Body of pancreas (tissue), 4 donors: ENCODE measurements at regions not wholly inside any gene's neighbourhood (a gene's known extent, or its start where the extent isn't known, plus 50 kb on each side); places are given as distances from the start of the nearest gene placed in this dataset.

Experiments
- ATAC-seq: fragments of 150-250 bp; one replicate; pipeline ENCODE4 v1.9.1; 2016
- DNase-seq, 4 donors: peaks; one replicate each; pipeline ENCODE4 v3.0.0-alpha.2; 2019
- H3K27ac ChIP-seq, 4 donors: fragments of 200-600 bp; sonication (generic); 1 replicate in 3 of 4; 2 replicates in 1 of 4; pipeline versions ENCODE4 v1.5.1 to v1.6.1; 2016 to 2019; ENCODE audit warnings: mild to moderate bottlenecking in 1 of 4, mixed read lengths in 1 of 4, moderate library complexity in 1 of 4
- H3K27me3 ChIP-seq, 2 donors: fragments of 200-600 bp; sonication (generic); one replicate each; pipeline ENCODE4 v1.6.0; 2016; ENCODE audit warnings: mild to moderate bottlenecking in 1 of 2
- H3K36me3 ChIP-seq, 2 donors: fragments of 200-600 bp; sonication (generic); replicated peaks in 1 of 2; 2 replicates each; pipeline ENCODE4 v1.5.1; 2016; ENCODE audit warnings: low read depth in 2 of 2; ENCODE audit not compliant: insufficient read depth in 1 of 2
- H3K4me1 ChIP-seq: fragments of 200-600 bp; sonication (generic); one replicate; pipeline ENCODE4 v1.6.0; 2016
- H3K4me3 ChIP-seq, 2 donors: fragments of 200-600 bp; sonication (generic); 1 replicate in 1 of 2; 2 replicates in 1 of 2; pipeline ENCODE4 v1.5.1; 2016 to 2019
- H3K9me3 ChIP-seq, 3 donors: fragments of 200-600 bp; sonication (generic); 1 replicate in 2 of 3; 2 replicates in 1 of 3; pipeline ENCODE4 v1.5.1; 2016
- CTCF ChIP-seq, 7 experiments: fragments of 450-650 bp in 4 of 7; fragments of 200-600 bp in 3 of 7; sonication (generic) in 3 of 7; IDR thresholded peaks; one replicate each; pipeline ENCODE4 v1.5.1; 2016 to 2019; ENCODE audit warnings: antibody characterized with exemption in 7 of 7
- POLR2A ChIP-seq, 3 donors: fragments of 450-650 bp; IDR thresholded peaks; one replicate each; pipeline ENCODE4 v1.6.1; 2016; ENCODE audit warnings: antibody characterized with exemption in 3 of 3, mild to moderate bottlenecking in 2 of 3
- WGBS, 2 donors: methylation state at CpG; one replicate each; pipeline ENCODE4 v1.1.5; 2017; 5-methylcytosine and 5-hydroxymethylcytosine counted together
- intact Hi-C: fragments of 100-400 bp; cut with DNase I; formaldehyde crosslinking; loops from one replicate; pipeline ENCODE4 v1.15.1; 2023

- intact Hi-C loops, result no loop called here
- TF ChIP-seq CTCF (IDR thresholded peaks at IDR 0.05) (no peak), POLR2A (IDR thresholded peaks at IDR 0.05) (no peak)
- Histone ChIP-seq H3K4me3 (no peak overlapping the region), H3K9me3 (no peaks in the 10 kb centered on the region), H3K4me1 (no peaks in the 10 kb centered on the region), H3K27me3 (no peaks in the 10 kb centered on the region), H3K36me3 (no peaks in the 10 kb centered on the region), H3K27ac (no peak overlapping the region)
- ATAC-seq (no peak), DNase-seq (no peak)
- WGBS, 2 donors, result 47 to 61% methylated on average over 2 of the region's 2 CpGs
Measured at GRCh38 chrX:85517994-85518718, 138.7 kb upstream of the POF1B start.

- intact Hi-C loops, result no loop called here
- WGBS, 2 donors, result 38 to 59% methylated on average over 3 of the region's 3 CpGs
- DNase-seq, result no peak
- no peak for TF ChIP-seq POLR2A (IDR thresholded peaks at IDR 0.05)
- Histone ChIP-seq H3K27me3 (no peaks in the 10 kb centered on the region), H3K27ac (no peak overlapping the region), H3K36me3 (no peaks in the 10 kb centered on the region), H3K4me1 (no peaks in the 10 kb centered on the region), H3K9me3 (no peaks in the 10 kb centered on the region), H3K4me3 (no peak overlapping the region)
- ATAC-seq, result no peak
Measured at GRCh38 chrX:85516131-85516530, 136.7 kb upstream of the POF1B start.

GRCh38 chrX:85506871-85507270, 127.4 kb upstream of the POF1B start:
- H3K27me3 ChIP-seq, result no peaks in the 10 kb centered on the region
- DNase-seq (no peak), ATAC-seq (no peak)
- no peak overlapping the region for H3K4me3 ChIP-seq
- H3K27ac ChIP-seq, result no peak overlapping the region
- H3K4me1 ChIP-seq, result no peaks in the 10 kb centered on the region
- intact Hi-C loops, result no loop called here
- WGBS, 2 donors, result 53 to 64% methylated on average over 2 of the region's 2 CpGs
- no peaks in the 10 kb centered on the region for H3K36me3 ChIP-seq
- TF ChIP-seq POLR2A (IDR thresholded peaks at IDR 0.05) (no peak), CTCF (IDR thresholded peaks at IDR 0.05) (no peak)
- H3K9me3 ChIP-seq, result no peaks in the 10 kb centered on the region

GRCh38 chrX:85505801-85506200, 126.3 kb upstream of the POF1B start:
- 72 to 86% methylated on average over 2 of the region's 2 CpGs for WGBS, 2 donors
- intact Hi-C loops, result no loop called here
- ATAC-seq, result no peak

GRCh38 chrX:85504381-85504780, 124.9 kb upstream of the POF1B start:
- no peaks in the 10 kb centered on the region for H3K27me3 ChIP-seq
- DNase-seq, result no peak
- intact Hi-C loops, result no loop called here
- no peak for ATAC-seq
- H3K4me3 ChIP-seq, result no peak overlapping the region
- no peaks in the 10 kb centered on the region for H3K36me3 ChIP-seq
- no peaks in the 10 kb centered on the region for H3K4me1 ChIP-seq
- no peaks in the 10 kb centered on the region for H3K9me3 ChIP-seq
- TF ChIP-seq POLR2A (IDR thresholded peaks at IDR 0.05), result no peak
- TF ChIP-seq CTCF (IDR thresholded peaks at IDR 0.05), result no peak
- 44 to 67% methylated on average over 1 of the region's 1 CpG for WGBS, 2 donors
- no peak overlapping the region for H3K27ac ChIP-seq

More at GRCh38 chrX:85505801-85506200, 126.3 kb upstream of the POF1B start:
- no peak for DNase-seq
- no peak for TF ChIP-seq POLR2A (IDR thresholded peaks at IDR 0.05)
- no peak for TF ChIP-seq CTCF (IDR thresholded peaks at IDR 0.05)
- Histone ChIP-seq H3K36me3 (no peaks in the 10 kb centered on the region), H3K9me3 (no peaks in the 10 kb centered on the region), H3K27me3 (no peaks in the 10 kb centered on the region), H3K27ac (no peak overlapping the region), H3K4me1 (no peaks in the 10 kb centered on the region), H3K4me3 (no peak overlapping the region)
